WI38 (cell line): ENCODE measurements at regions not wholly inside any gene's neighbourhood (a gene's known extent, or its start where the extent isn't known, plus 50 kb on each side); places are given as distances from the start of the nearest gene placed in this dataset.

Source experiments
- H3K4me3 ChIP-seq: 2 replicates; pipeline ENCODE4 v1.5.1; 2011; ENCODE audit warnings: low read depth, mild to moderate bottlenecking, control low read depth, low read length
- TF ChIP-seq, protein P1 (sequence below): IDR thresholded peaks from 2 replicates; pipeline ENCODE4 v1.5.1; 2012; ENCODE audit warnings: low read depth, mild to moderate bottlenecking, control low read depth, low read length

GRCh38 chr17:79545251-79546005 is 65.4 kb downstream of the RBFOX3 start:
- TF ChIP-seq, protein P1, sequence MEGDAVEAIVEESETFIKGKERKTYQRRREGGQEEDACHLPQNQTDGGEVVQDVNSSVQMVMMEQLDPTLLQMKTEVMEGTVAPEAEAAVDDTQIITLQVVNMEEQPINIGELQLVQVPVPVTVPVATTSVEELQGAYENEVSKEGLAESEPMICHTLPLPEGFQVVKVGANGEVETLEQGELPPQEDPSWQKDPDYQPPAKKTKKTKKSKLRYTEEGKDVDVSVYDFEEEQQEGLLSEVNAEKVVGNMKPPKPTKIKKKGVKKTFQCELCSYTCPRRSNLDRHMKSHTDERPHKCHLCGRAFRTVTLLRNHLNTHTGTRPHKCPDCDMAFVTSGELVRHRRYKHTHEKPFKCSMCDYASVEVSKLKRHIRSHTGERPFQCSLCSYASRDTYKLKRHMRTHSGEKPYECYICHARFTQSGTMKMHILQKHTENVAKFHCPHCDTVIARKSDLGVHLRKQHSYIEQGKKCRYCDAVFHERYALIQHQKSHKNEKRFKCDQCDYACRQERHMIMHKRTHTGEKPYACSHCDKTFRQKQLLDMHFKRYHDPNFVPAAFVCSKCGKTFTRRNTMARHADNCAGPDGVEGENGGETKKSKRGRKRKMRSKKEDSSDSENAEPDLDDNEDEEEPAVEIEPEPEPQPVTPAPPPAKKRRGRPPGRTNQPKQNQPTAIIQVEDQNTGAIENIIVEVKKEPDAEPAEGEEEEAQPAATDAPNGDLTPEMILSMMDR: no peak
- no peak overlapping the region for H3K4me3 ChIP-seq

DNA sequence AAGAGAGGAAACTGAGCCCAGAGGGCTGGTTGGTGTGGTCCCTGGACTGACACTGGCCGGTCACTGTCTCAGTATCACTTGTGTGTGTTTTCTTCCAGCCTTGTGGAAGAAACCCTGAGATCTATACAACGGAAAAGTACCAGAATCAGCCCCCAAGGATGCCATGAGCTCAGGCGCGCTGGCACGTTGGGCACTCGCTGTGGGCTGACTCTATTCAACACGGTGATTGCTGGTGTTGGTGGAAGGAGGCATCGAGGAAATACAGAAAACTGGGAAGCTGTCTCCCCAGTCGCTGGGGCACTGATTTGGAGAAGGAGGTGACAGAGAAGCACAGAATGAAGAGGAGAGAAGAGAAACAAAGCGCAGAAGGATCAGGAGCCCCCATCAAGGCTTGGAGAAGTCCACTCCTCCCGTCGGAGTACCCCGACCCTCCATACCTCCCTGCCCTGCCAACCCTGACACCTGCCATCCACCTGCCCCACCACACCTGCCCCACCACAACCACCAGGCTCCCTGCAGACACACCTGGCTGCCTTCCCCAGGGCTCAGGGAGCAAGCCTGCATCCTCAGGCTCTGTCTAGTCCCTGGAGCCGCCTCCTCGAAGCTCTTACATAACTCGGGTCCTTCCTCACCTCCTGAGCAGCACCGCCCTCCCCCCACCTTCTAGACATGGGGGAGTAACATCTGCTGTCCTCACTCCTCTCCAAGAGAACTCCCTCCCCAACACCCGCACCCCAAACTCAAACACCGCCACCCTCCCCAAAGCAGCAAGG is 66.5 kb downstream of the RBFOX3 start:
- H3K4me3 ChIP-seq: no peak overlapping the region
- TF ChIP-seq, protein P1: no peak

GRCh38 chr17:79543531-79543930 is 67.3 kb downstream of the RBFOX3 start:
- H3K4me3 ChIP-seq: no peak overlapping the region
- TF ChIP-seq, protein P1: no peak

DNA sequence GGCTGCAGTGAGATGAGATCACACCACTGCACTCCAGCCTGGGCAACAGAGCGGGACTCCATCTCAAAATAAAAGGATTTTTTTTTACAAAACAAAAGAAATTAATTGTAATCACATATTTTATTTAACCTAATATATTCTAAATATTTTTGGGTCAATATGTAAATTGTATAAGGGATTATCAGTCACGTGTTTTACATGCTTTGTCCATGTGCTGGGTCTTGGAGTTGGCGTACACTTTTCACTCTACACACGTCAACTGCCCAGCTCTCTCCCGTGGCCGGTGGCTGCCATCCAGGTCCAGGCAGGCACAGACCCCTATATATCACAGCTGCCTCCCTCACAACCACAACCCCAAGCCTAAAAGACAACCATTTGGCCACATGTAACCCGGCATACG is 68.1 kb downstream of the RBFOX3 start:
- TF ChIP-seq, protein P1: no peak
- H3K4me3 ChIP-seq: no peak overlapping the region

DNA sequence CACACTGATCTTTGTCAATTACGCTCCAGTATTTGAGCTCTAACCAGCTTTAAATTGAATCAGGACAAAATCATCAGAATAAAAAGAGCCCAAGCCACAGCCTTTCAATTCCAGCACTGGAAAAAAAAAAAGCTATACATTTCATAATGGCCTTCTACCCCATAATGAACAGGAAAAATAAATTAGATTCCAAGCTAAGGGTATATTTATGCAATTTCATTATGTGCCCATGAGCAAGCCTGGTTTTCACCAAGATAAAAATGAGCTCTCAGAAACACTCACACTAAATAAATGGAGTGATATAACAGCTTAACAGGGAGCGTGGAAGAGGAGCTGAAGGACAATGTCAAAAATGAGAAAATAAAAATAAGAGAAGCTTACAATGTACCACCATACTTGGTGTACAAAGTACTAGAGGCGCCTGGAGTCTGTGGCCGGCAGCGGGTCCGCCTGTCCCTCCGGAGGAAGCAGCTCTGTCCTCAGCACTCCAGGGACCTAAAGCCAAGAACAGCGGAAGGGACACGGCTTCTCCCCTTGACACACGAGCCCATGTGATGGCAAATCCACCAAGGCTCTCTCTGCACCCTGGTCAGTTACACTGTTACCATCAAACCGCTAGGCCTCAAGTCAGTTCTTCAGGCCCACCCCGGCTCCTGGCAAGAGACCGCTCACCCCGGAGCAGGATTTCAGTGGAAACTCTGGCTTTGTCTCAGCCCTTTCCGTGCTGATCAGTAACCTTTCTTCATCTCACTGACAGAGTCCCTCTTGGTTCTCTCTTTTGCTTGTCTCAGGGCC is 69.6 kb downstream of the RBFOX3 start:
- TF ChIP-seq, protein P1: no peak
- H3K4me3 ChIP-seq: no peak overlapping the region

DNA sequence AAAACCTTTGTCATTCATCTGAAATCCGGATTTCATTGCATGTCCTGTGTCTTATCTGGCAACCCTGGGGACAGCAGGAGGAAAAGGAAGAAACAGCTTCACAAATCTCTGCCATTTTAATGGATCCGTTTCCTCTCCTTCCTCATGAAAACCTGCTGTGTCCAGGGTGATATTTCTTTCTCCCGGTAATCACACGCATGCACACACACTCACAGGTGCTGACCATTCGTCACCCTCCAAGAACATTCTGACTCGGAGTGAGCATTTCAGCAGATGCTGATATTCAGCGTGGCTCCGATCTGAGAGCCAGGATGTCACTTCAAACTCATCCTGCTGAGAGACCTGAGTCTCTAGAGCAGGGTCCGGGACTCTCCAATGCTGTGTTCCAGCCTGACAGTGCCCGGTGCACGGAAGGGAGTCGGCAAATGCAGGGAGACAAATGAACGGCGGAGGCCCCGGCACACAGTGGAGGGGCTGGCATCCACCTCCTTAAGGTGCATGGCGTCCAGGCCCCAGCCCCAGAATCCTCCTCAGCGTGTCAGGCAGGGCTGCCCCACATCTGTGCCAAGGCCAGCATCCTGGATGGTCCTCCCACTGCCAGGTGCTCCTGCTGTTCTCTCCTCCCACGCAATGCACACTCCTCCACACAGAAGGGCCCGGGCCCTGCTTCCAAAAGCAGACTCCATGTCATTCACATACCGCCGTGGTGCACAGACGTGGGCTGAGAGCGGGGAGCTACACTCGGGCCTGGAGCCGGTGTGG is 70.7 kb downstream of the RBFOX3 start:
- no peak overlapping the region for H3K4me3 ChIP-seq
- TF ChIP-seq, protein P1: no peak
